Psoas muscle (tissue), 7 donors: ENCODE measurements at regions not wholly inside any gene's neighbourhood (a gene's known extent, or its start where the extent isn't known, plus 50 kb on each side); places are given as distances from the start of the nearest gene placed in this dataset.

Experiments used
- ATAC-seq, 4 donors: fragments of 200-7000 bp; cut with Tn5 transposase; one replicate each; pipeline ENCODE4 v1.9.1; 2020; ENCODE audit warnings: moderate library complexity in 3 of 4, mild to moderate bottlenecking in 2 of 4
- DNase-seq, 2 donors: peaks; one replicate each; pipeline ENCODE4 v3.0.0-alpha.2; 2020
- H3K27ac ChIP-seq: fragments of 200-600 bp; one replicate; pipeline ENCODE4 v1.8.0; 2022
- H3K27me3 ChIP-seq, 3 donors: fragments of 200-600 bp in 1 of 3; one replicate each; pipeline versions ENCODE4 v1.6.1 to v1.8.0; 2013 to 2022; ENCODE audit warnings: low read length in 2 of 3, mild to moderate bottlenecking in 2 of 3, moderate library complexity in 1 of 3; ENCODE audit not compliant: insufficient read depth in 3 of 3
- H3K36me3 ChIP-seq, 2 donors: fragments of 200-600 bp in 1 of 2; one replicate each; pipeline versions ENCODE4 v1.6.1 to v1.8.0; 2013 to 2022; ENCODE audit warnings: low read depth in 1 of 2, mild to moderate bottlenecking in 1 of 2, moderate library complexity in 1 of 2; ENCODE audit not compliant: insufficient read depth in 1 of 2
- H3K4me1 ChIP-seq: fragments of 200-600 bp; one replicate; pipeline ENCODE4 v1.8.0; 2022
- H3K4me3 ChIP-seq: fragments of 200-600 bp; one replicate; pipeline ENCODE4 v1.8.0; 2022; ENCODE audit warnings: mild to moderate bottlenecking
- H3K9me3 ChIP-seq: fragments of 200-600 bp; one replicate; pipeline ENCODE4 v1.8.0; 2022
- WGBS, 3 donors: extraction: QIAGEN DNeasy Blood & Tissue Kit; methylation state at CpG; one replicate each; pipeline versions ENCODE4 v1.1.6 to v1.1.7; 2013; 5-methylcytosine and 5-hydroxymethylcytosine counted together
- intact Hi-C, 2 donors: fragments of 100-400 bp; cut with DNase I; formaldehyde crosslinking; loops; one replicate each; pipeline versions ENCODE4 v1.11.0 to v1.14.2; 2022
- TF ChIP-seq, protein P1 (sequence below): fragments of 200-600 bp; IDR thresholded peaks from one replicate; pipeline ENCODE4 v1.8.0; 2022; ENCODE audit warnings: antibody characterized with exemption
- donor health status: healthy with polysubstance abuse.
- donor health status: DM: no; HTN: no; CAD: no; lungs with moderate emphysema.
- donor health status: Bipolar disorder and iron deficiency.
- donor health status: healthy.
- donor health status: DM: yes; HTN: yes; CAD: no.
- donor health status: DM: no; HTN: no; CAD: no.
- donor health status: DM: yes; HTN: yes; CAD: no.

DNA sequence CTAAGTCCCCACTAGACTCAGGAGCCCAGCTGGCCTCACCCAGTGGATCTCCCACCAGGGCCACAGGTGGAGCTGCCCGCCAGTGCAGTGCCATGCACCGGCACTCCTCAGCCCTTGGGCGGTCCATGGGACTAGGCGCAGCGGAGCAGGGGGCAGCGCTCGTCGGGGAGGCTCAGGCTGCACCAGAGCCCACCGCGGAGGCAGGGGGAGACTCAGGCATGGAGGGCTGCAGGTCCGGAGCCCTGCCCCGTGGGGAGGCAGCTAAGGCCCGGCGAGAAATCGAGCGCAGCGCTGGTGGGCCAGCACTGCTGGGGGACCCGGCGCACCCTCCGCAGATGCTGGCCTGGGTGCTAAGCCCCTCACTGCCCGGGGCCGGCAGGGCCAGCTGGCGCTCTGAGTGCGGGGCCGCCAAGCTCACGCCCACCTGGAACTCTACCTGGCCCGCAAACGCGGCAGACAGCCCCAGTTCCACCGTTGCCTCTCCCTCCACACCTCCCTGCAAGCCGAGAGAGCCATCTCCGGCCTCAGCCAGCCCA, 1275.2 kb upstream of the CNTN5 start:
- no peaks in the 10 kb centered on the region for H3K4me1 ChIP-seq
- no peak overlapping the region for H3K4me3 ChIP-seq
- H3K27ac ChIP-seq: no peak overlapping the region
- intact Hi-C loops: no loop called here
- TF ChIP-seq, protein P1, sequence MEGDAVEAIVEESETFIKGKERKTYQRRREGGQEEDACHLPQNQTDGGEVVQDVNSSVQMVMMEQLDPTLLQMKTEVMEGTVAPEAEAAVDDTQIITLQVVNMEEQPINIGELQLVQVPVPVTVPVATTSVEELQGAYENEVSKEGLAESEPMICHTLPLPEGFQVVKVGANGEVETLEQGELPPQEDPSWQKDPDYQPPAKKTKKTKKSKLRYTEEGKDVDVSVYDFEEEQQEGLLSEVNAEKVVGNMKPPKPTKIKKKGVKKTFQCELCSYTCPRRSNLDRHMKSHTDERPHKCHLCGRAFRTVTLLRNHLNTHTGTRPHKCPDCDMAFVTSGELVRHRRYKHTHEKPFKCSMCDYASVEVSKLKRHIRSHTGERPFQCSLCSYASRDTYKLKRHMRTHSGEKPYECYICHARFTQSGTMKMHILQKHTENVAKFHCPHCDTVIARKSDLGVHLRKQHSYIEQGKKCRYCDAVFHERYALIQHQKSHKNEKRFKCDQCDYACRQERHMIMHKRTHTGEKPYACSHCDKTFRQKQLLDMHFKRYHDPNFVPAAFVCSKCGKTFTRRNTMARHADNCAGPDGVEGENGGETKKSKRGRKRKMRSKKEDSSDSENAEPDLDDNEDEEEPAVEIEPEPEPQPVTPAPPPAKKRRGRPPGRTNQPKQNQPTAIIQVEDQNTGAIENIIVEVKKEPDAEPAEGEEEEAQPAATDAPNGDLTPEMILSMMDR: no peak
- WGBS, 3 donors: 82 to 87% (median 87%) methylated on average over 29 to 32 of the region's 32 CpGs
- no peak for ATAC-seq
- no peak for DNase-seq
- H3K9me3 ChIP-seq: no peaks in the 10 kb centered on the region
- no peaks in the 10 kb centered on the region for H3K36me3 ChIP-seq
- H3K27me3 ChIP-seq: no peaks in the 10 kb centered on the region

DNA sequence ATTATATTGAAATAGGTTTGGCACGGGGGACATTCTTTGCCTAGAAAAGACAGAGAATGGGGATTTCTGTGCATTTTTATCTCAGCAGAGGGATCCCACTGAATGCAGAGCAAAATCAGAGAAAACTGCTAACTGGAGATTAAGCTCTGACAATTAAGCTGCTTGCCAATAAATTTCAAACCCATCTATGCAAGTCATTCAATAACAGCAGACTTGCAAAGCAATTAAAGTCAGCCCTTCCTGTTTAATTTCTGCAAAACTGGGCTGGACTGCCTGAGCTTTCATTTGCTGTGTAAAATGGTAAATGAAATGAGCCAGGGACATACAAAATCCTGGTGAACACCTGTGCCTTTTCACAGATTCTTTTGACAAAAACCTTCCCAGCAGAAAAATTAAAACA, 1273.9 kb upstream of the CNTN5 start:
- WGBS, 3 donors: 0 to 31% (median 24%) methylated on average over 1 of the region's 1 CpG
- no peak for ATAC-seq
- Histone ChIP-seq H3K4me3 (no peak overlapping the region), H3K36me3 (no peaks in the 10 kb centered on the region), H3K27ac (no peak overlapping the region), H3K27me3 (no peaks in the 10 kb centered on the region), H3K4me1 (no peaks in the 10 kb centered on the region), H3K9me3 (no peaks in the 10 kb centered on the region)
- intact Hi-C loops: no loop called here
- TF ChIP-seq, protein P1: no peak
- no peak for DNase-seq

DNA sequence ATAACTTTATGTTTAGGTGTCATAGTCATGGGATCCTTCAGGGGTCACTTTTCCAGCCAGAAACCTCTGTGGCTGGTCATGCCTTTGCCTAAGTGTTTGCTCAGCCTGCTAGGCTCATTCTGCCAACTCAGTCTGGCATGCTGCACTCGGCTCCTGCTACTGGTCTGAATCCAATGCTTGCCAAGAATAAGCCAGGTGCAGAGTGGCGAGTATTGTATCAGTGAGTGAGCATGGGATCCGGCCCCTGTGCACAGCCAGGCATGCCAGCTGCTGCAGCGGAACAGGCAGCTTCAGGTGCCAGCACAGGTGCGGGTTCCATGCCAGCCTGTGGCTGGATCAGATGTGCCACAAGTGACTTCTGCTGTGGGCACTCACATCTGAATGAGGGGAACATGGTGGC, 1269.3 kb upstream of the CNTN5 start:
- Histone ChIP-seq H3K4me3 (no peak overlapping the region), H3K4me1 (no peaks in the 10 kb centered on the region), H3K9me3 (no peaks in the 10 kb centered on the region), H3K27me3 (no peaks in the 10 kb centered on the region), H3K36me3 (no peaks in the 10 kb centered on the region), H3K27ac (no peak overlapping the region)
- intact Hi-C loops: no loop called here
- TF ChIP-seq, protein P1: no peak
- peak in 2 of 4 donors; percentile 37 to 42 for ATAC-seq
- WGBS, 3 donors: 21 to 39% (median 35%) methylated on average over 5 of the region's 5 CpGs
- DNase-seq: no peak

DNA sequence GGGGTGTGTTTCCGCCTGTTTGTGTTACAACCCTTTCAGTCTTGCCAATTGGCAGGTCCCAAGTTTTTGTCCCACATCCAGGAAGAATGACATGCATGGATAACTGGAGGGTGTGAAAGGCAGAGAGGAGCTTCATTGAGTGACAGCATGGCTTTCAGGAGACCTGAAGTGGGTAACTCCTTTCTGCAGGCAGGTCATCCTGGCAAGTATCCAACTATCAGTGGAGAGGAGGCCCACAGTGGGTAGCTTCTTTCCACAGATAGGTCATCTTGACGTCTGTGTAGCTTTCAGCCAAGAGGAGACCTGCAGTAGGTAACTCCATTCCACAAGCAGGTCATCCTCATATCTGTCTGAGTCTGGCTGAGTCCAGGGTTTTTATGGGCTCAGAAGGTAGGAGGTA, 1268.8 kb upstream of the CNTN5 start:
- 69 to 78% (median 70%) methylated on average over 2 of the region's 2 CpGs for WGBS, 3 donors
- no peak for DNase-seq
- Histone ChIP-seq H3K9me3 (no peaks in the 10 kb centered on the region), H3K27ac (no peak overlapping the region), H3K36me3 (no peaks in the 10 kb centered on the region), H3K4me1 (no peaks in the 10 kb centered on the region), H3K27me3 (no peaks in the 10 kb centered on the region), H3K4me3 (no peak overlapping the region)
- intact Hi-C loops: no loop called here
- TF ChIP-seq, protein P1: no peak
- no peak for ATAC-seq

DNA sequence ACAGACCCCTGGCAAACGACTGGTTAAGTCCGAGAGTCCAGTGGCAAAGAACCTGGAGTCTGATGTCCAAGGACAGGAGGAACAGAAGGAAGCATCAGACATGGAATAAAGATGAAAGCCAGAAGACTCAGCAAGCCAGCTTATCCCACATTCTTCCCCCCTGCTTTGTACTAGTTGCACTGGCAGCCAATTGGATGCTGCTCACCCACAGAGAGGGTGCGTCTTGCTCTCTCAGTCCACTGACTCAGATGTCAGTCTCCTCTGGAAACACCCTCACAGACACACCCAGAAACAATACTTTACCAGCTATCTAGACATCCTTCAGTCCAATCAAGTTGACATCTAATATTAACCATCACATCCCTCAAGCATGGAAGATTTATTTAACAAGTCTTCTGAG, 1265.8 kb upstream of the CNTN5 start:
- 63 to 73% (median 67%) methylated on average over 3 of the region's 3 CpGs for WGBS, 3 donors

More for the DNA sequence above, 1265.8 kb upstream of the CNTN5 start:
- DNase-seq: no peak
- H3K36me3 ChIP-seq: no peaks in the 10 kb centered on the region
- TF ChIP-seq, protein P1: no peak
- intact Hi-C loops: no loop called here
- no peaks in the 10 kb centered on the region for H3K4me1 ChIP-seq
- H3K4me3 ChIP-seq: no peak overlapping the region
- no peak overlapping the region for H3K27ac ChIP-seq
- no peaks in the 10 kb centered on the region for H3K27me3 ChIP-seq
- ATAC-seq: no peak
- H3K9me3 ChIP-seq: no peaks in the 10 kb centered on the region
